ENCODE measurements at regions not wholly inside any gene's neighbourhood (a gene's known extent, or its start where the extent isn't known, plus 50 kb on each side); places are given as distances from the start of the nearest gene placed in this dataset.

DNA sequence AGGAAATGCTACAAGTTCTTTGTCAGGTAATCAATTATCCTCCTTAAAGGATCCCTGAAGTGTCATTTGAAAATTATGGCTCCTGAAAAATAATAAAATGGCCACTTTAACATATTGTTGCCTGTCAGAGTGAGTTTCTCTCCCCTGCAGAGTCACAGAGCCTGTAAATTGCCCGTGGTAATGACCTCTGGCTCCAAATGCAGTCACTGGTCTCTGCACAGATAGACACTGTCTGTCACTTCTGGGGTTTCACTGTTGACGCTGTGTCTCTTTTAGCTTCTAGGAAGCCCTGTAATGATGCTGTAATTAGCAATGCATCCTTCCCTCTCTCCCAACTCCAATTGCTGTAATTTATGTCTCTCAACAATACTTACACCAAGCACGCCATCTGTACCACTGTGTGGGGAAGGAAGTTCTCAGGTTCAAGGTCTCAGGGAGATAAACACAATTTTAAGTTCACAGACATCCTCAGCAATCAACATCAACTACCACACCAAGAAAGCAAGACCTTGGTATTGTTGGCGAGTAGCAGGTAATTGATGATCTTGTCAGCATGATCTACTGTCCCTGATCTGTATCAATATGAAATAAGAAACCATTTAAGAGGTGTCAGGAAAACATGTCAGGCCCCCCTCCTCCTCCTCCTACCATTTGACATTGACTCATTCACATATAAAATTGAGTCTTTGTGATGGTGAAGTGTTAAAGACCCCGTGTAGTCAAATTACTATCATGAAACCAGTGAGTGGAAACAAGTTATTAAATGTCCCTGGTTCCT, 91.2 kb upstream of the SULF2 start:
- no peak for TF ChIP-seq CTCF (conservative IDR thresholded peaks at IDR 0.05)
- no peak for TF ChIP-seq ZFX (IDR thresholded peaks at IDR 0.05)
- H3K27ac ChIP-seq: no peak overlapping the region

DNA sequence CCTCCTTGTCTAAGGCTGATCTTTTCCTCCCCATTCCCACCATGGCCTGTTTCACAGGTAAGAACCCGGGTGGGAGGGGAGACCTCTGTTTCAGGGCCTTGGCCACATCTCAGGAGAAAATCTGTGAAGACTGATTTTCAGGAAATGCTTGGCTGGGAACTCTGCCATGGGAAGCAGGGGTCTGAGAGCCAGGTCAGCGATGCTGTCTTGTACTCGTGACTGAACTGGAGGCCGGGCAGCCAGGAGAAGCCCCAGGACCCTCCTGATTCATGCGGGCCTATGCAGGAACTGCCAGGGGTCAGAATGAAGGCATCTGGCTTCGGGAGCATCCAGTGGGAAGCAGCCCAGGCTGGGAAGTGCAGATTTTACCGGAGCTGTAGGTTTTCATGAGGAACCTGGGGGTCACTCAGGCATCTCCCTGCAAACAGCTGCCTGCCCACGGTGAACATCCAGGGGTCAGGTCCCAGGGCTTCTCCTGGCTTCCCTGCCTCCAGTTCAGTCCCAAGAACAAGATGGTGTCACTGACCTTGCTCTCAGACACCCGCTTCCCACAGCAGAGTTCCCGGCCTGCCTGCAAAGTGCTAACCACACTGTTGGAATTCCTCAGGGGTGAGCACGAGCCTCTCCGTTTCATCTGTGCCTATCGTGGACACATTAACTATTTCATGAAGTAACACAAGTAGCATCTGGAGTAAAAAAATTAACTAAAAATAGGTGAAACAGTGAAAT, 90.2 kb upstream of the SULF2 start:
- TF ChIP-seq CTCF (conservative IDR thresholded peaks at IDR 0.05): no peak
- no peak for TF ChIP-seq ZFX (IDR thresholded peaks at IDR 0.05)
- H3K27ac ChIP-seq: no peak overlapping the region

- H3K27ac ChIP-seq: no peak overlapping the region
- TF ChIP-seq CTCF (conservative IDR thresholded peaks at IDR 0.05) (no peak), ZFX (IDR thresholded peaks at IDR 0.05) (no peak)
Measured at GRCh38 chr20:47872341-47872740, 87.1 kb upstream of the SULF2 start.

DNA sequence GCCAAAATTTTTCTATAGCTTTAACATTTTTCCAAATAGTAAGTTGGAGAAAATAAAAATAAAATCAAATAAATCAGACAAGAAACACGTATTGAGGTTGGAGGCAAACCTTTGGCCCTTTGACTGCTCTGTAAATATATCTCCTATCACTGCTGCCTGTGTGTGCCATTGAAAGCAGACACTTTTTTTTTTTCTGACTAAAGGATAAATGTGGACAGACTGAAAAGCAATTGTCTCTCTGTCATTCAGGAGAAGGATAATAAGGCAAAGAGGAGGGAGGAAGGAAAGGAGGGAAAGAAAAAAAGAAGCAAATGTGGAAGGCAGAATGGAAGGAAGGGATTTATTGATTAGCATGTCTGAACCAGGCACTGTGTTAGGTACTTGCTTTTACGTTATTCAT, 85.2 kb upstream of the SULF2 start:
- H3K27ac ChIP-seq: no peak overlapping the region
- TF ChIP-seq ZFX (IDR thresholded peaks at IDR 0.05) (no peak), CTCF (conservative IDR thresholded peaks at IDR 0.05) (no peak)

DNA sequence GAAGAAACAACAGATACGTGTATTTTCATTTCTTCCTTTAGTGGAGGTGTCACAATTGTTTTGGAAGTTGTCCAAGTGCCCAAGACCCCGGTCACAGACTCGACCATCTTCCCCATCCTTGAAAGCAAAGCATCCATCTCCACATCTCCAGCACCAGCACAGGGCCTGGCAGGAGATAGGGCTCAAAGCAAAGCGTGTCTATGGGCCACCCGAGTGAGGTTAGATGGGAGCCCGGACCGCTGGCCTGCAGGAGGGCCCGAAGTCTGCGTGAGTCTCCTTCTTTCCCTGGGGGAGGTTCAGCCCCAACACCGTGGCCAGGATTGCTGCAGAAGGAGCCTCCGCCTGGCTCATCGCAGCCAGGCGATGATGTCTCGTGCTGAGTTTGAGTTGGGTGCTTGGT, 83.5 kb upstream of the SULF2 start:
- no peak overlapping the region for H3K27ac ChIP-seq
- TF ChIP-seq CTCF (conservative IDR thresholded peaks at IDR 0.05): no peak
- TF ChIP-seq ZFX (IDR thresholded peaks at IDR 0.05): no peak

DNA sequence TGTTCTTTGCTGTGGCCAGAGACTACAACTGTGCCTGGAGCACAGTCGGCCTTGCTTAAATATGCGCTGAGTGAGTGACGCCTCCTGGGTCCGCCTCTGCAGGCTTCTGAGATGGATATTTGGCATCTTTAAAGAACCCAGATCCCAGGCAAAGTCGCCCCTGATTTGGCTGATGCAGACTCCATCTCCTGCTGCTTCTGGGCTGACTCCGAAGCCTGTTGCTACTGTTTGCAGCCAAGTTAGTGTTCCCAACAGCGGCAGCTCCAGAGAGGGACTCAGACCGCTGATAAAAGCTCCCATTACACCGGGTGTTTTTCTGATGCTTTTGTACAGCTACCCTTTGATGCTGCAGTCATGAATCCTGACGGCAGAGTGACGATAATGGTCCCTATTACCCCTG, 83.0 kb upstream of the SULF2 start:
- no peak overlapping the region for H3K27ac ChIP-seq
- no peak for TF ChIP-seq CTCF (conservative IDR thresholded peaks at IDR 0.05)
- no peak for TF ChIP-seq ZFX (IDR thresholded peaks at IDR 0.05)

DNA sequence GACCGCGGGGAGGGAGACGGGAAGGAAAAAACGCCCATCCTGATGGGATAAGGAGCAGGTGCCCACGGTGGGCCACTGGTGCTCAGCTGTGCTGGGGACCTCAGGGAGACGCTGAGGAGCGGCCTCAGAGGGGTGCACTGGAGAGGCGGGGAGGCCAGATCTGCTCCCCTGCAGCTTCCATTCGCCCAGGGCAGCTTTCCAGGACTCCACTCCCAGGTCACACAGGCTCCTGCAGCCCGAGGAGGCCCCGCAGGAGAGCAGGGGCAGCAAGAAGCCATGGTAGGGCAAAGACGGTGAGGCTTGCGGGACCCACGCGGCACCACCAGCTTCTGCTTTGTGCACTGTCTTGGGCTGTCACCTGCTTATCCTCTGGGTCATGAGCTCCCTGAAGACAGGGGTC, 82.5 kb upstream of the SULF2 start:
- H3K27ac ChIP-seq: no peak overlapping the region
- no peak for TF ChIP-seq ZFX (IDR thresholded peaks at IDR 0.05)
- no peak for TF ChIP-seq CTCF (conservative IDR thresholded peaks at IDR 0.05)

All from C4-2B (cell line).